IMR-90 (cell line): ENCODE measurements at regions not wholly inside any gene's neighbourhood (a gene's known extent, or its start where the extent isn't known, plus 50 kb on each side); places are given as distances from the start of the nearest gene placed in this dataset.

Experiments used
- ATAC-seq: fragments of 200-7000 bp; cut with Tn5 transposase; 2 replicates; pipeline ENCODE4 v1.9.1; 2020; ENCODE audit warnings: low read depth, mild to moderate bottlenecking, moderate library complexity
- BruUV-seq: library from RNA; stranded (reverse); fragments of 400-500 nt; replicated peaks from 2 replicates; lab custom pipeline; 2021; lab: Mats Ljungman, UMichigan
- CTCF ChIA-PET: fragments of 300-600 bp; formaldehyde crosslinking; extraction: SDS; loops from one replicate; lab custom pipeline; 2021; ENCODE audit warnings: antibody characterized with exemption; lab: Yijun Ruan, JAX
- POLR2A ChIA-PET: fragments of 300-600 bp; sonication (Branson Sonifier 250); formaldehyde crosslinking; loops from one replicate; lab custom pipeline; 2022; ENCODE audit warnings: antibody characterized with exemption; ENCODE audit not compliant: unreplicated experiment; lab: Charles Lee
- DNase-seq: peaks from one replicate; pipeline ENCODE4 v3.0.0; 2013
- H2AFZ ChIP-seq: replicated peaks from 2 replicates; pipeline ENCODE3; 2013; ENCODE audit warnings: low read length, mild to moderate bottlenecking; ENCODE audit not compliant: poor library complexity
- H2AK5ac ChIP-seq: 2 replicates; pipeline ENCODE4 v1.6.1; 2013; ENCODE audit warnings: low read depth, low read length, inconsistent platforms
- H2AK9ac ChIP-seq: replicated peaks from 2 replicates; pipeline ENCODE3; 2013; ENCODE audit warnings: mild to moderate bottlenecking, low read depth, low read length, moderate library complexity; ENCODE audit not compliant: poor library complexity
- H2BK120ac ChIP-seq: 2 replicates; pipeline ENCODE4 v1.6.1; 2013; ENCODE audit warnings: low read depth, low read length, inconsistent platforms
- H2BK15ac ChIP-seq: 3 replicates; pipeline ENCODE4 v1.6.1; 2013; ENCODE audit warnings: low read depth, low read length, inconsistent platforms
- H2BK20ac ChIP-seq: 2 replicates; pipeline ENCODE4 v1.6.1; 2013; ENCODE audit warnings: low read depth, mild to moderate bottlenecking, inconsistent platforms, low read length, moderate library complexity
- H2BK5ac ChIP-seq: 2 replicates; pipeline ENCODE4 v1.6.1; 2013; ENCODE audit warnings: mild to moderate bottlenecking, low read depth, low read length, inconsistent platforms; ENCODE audit not compliant: poor library complexity, severe bottlenecking
- H3K14ac ChIP-seq: replicated peaks from 2 replicates; pipeline ENCODE4 v1.6.1; 2013; ENCODE audit warnings: low read depth, low read length, inconsistent platforms
- H3K18ac ChIP-seq: 2 replicates; pipeline ENCODE4 v1.6.1; 2013; ENCODE audit warnings: low read depth, low read length, control low read depth
- H3K23ac ChIP-seq: 2 replicates; pipeline ENCODE4 v1.6.1; 2013; ENCODE audit warnings: low read depth, low read length, inconsistent platforms
- H3K27ac ChIP-seq: 2 replicates; pipeline ENCODE4 v1.5.1; 2013; ENCODE audit warnings: mild to moderate bottlenecking, control low read depth, low read length; ENCODE audit not compliant: insufficient read depth
- H3K27me3 ChIP-seq: 2 replicates; pipeline ENCODE4 v1.6.1; 2013; ENCODE audit warnings: low read length; ENCODE audit not compliant: control insufficient read depth, insufficient read depth
- H3K36me3 ChIP-seq: 2 replicates; pipeline ENCODE4 v1.6.1; 2013; ENCODE audit warnings: low read length, mixed read lengths; ENCODE audit not compliant: control insufficient read depth, insufficient read depth
- H3K4ac ChIP-seq: 2 replicates; pipeline ENCODE4 v1.6.1; 2013; ENCODE audit warnings: low read depth, low read length, inconsistent platforms
- H3K4me1 ChIP-seq: 2 replicates; pipeline ENCODE4 v1.6.1; 2013; ENCODE audit warnings: low read length, mixed read lengths; ENCODE audit not compliant: control insufficient read depth, insufficient read depth
- H3K4me2 ChIP-seq: 2 replicates; pipeline ENCODE4 v1.6.1; 2013; ENCODE audit warnings: low read depth, mild to moderate bottlenecking, control low read depth, low read length, moderate library complexity
- H3K4me3 ChIP-seq: 2 replicates; pipeline ENCODE4 v1.5.1; 2013; ENCODE audit warnings: low read depth, mild to moderate bottlenecking, control low read depth, low read length, moderate library complexity; ENCODE audit not compliant: insufficient read depth
- H3K56ac ChIP-seq: 2 replicates; pipeline ENCODE4 v1.6.1; 2013; ENCODE audit warnings: low read length, inconsistent platforms; ENCODE audit not compliant: insufficient read depth; ENCODE audit errors: extremely low read depth
- H3K79me1 ChIP-seq, 2 experiments: 2 replicates each; pipeline ENCODE4 v1.6.1; 2013; ENCODE audit warnings: low read length in 2 of 2, inconsistent platforms in 1 of 2, low read depth in 1 of 2
- H3K9ac ChIP-seq: 2 replicates; pipeline ENCODE4 v1.6.1; 2013; ENCODE audit warnings: low read depth, low read length, control low read depth
- H3K9me1 ChIP-seq: 2 replicates; pipeline ENCODE4 v1.6.1; 2013; ENCODE audit warnings: low read length, inconsistent platforms; ENCODE audit not compliant: insufficient read depth
- H3K9me3 ChIP-seq: 2 replicates; pipeline ENCODE4 v1.6.1; 2013; ENCODE audit warnings: low read length; ENCODE audit not compliant: control insufficient read depth, insufficient read depth
- H4K20me1 ChIP-seq: 2 replicates; pipeline ENCODE4 v1.6.1; 2013; ENCODE audit warnings: low read length, inconsistent platforms; ENCODE audit not compliant: insufficient read depth
- H4K5ac ChIP-seq: 2 replicates; pipeline ENCODE4 v1.6.1; 2013; ENCODE audit warnings: mild to moderate bottlenecking, low read depth, low read length, control low read depth
- H4K8ac ChIP-seq, 2 experiments: 2 replicates each; pipeline ENCODE4 v1.6.1; 2013; ENCODE audit warnings: low read depth in 2 of 2, low read length in 2 of 2, control low read depth in 1 of 2, inconsistent platforms in 1 of 2
- H4K91ac ChIP-seq: 2 replicates; pipeline ENCODE4 v1.6.1; 2013; ENCODE audit warnings: low read depth, low read length, inconsistent platforms; ENCODE audit not compliant: insufficient read depth
- BHLHE40 ChIP-seq: fragments of 150-350 bp; IDR thresholded peaks from 2 replicates; pipeline ENCODE4 v1.6.1; 2016; ENCODE audit warnings: mild to moderate bottlenecking, low read depth, low read length
- CEBPB ChIP-seq: IDR thresholded peaks from 2 replicates; pipeline ENCODE4 v1.6.1; 2012; ENCODE audit warnings: low read depth, low read length, improper control_type of control experiment
- CTCF ChIP-seq: conservative IDR thresholded peaks from 2 replicates; pipeline ENCODE4 v1.5.1; 2012; ENCODE audit warnings: mild to moderate bottlenecking, low read depth, low read length, improper control_type of control experiment
- ELK1 ChIP-seq: fragments of 150-350 bp; IDR thresholded peaks from 2 replicates; pipeline ENCODE4 v1.6.1; 2016; ENCODE audit warnings: low read depth, mild to moderate bottlenecking, low read length, moderate library complexity, borderline replicate concordance
- FOS ChIP-seq: fragments of 150-350 bp; IDR thresholded peaks from 2 replicates; pipeline ENCODE4 v1.6.1; 2016; ENCODE audit warnings: low read depth, low read length
- MXI1 ChIP-seq: IDR thresholded peaks from 2 replicates; pipeline ENCODE4 v1.6.1; 2012; ENCODE audit warnings: low read depth, mild to moderate bottlenecking, low read length, moderate library complexity, borderline replicate concordance
- POLR2A ChIP-seq: IDR thresholded peaks from 2 replicates; pipeline ENCODE4 v1.6.1; 2012; ENCODE audit warnings: mild to moderate bottlenecking, low read depth, low read length
- RAD21 ChIP-seq: IDR thresholded peaks from 2 replicates; pipeline ENCODE4 v1.6.1; 2012; ENCODE audit warnings: low read length, improper control_type of control experiment
- RCOR1 ChIP-seq: IDR thresholded peaks from 2 replicates; pipeline ENCODE4 v1.6.1; 2012; ENCODE audit warnings: mild to moderate bottlenecking, low read length, improper control_type of control experiment; ENCODE audit not compliant: insufficient replicate concordance
- RFX5 ChIP-seq: IDR thresholded peaks from 2 replicates; pipeline ENCODE4 v1.8.0; 2012; ENCODE audit warnings: low read depth, mild to moderate bottlenecking, low read length, moderate library complexity
- USF2 ChIP-seq: fragments of 150-350 bp; IDR thresholded peaks from 2 replicates; pipeline ENCODE4 v1.6.1; 2017; ENCODE audit warnings: mild to moderate bottlenecking, antibody characterized with exemption, low read length, low read depth
- WGBS, 2 experiments: methylation state at CpG; one replicate each; pipeline versions ENCODE4 v1.1.5 to v1.1.7; 2013; ENCODE audit warnings: missing lambda C conversion rate in 2 of 2; ENCODE audit not compliant: insufficient read length in 1 of 2; ENCODE audit errors: extremely low coverage in 2 of 2; 5-methylcytosine and 5-hydroxymethylcytosine counted together
- dilution Hi-C: fragments of 300-500 bp; cut with HindIII; formaldehyde crosslinking; loops from one replicate; pipeline ENCODE4 v1.14.3; 2018; ENCODE audit warnings: low sequenced_read_pairs; ENCODE audit not compliant: unreplicated experiment
- in situ Hi-C: fragments of 300-500 bp; cut with MboI; formaldehyde crosslinking; loops from 3 replicates; pipeline ENCODE4 v1.14.3; 2019; ENCODE audit warnings: low sequenced_read_pairs, inconsistent platforms, mixed read lengths
- intact Hi-C: fragments of 100-400 bp; cut with micrococcal nuclease; formaldehyde crosslinking; loops from 2 replicates; pipeline ENCODE4 v1.10.0; 2022

- BruUV-seq: no TSS peak
- peak overlapping the region; percentile 49 for H3K4me3 ChIP-seq
- H3K79me1 ChIP-seq: no peaks in the 10 kb centered on the region
- peak overlapping the region; percentile 97 for H3K18ac ChIP-seq
- H4K5ac ChIP-seq: peak overlapping the region; percentile 100
- DNase-seq (peak; percentile 87), ATAC-seq (peak; percentile 95)
- H4K20me1 ChIP-seq: no peaks in the 10 kb centered on the region
- H2AFZ ChIP-seq: peak overlapping the region; percentile 98
- peak overlapping the region; percentile 86 for H2BK20ac ChIP-seq
- H2AK9ac ChIP-seq: peak overlapping the region; percentile 98
- in situ Hi-C loops (no loop called here), intact Hi-C loops (no loop called here), dilution Hi-C loops (no loop called here)
- H3K23ac ChIP-seq: peak overlapping the region; percentile 81
- peak overlapping the region; percentile 98 for H2BK120ac ChIP-seq
- H4K91ac ChIP-seq: peak overlapping the region; percentile 98
- 4% methylated on average over 19 of the region's 47 CpGs; no CpG with 5 or more reads in 1 of the 2 experiments for WGBS, 2 experiments
- H3K56ac ChIP-seq: peak overlapping the region; percentile 88
- no peaks in the 10 kb centered on the region for H3K9me3 ChIP-seq
- H2AK5ac ChIP-seq: peak overlapping the region; percentile 51
- peak overlapping the region; percentile 99 for H3K14ac ChIP-seq
- ChIA-PET POLR2A (interaction anchor here (0.6 kb wide), 1 partner anchor 247 kb away, joined by 3 read pairs; no protein-coding TSS in a partner anchor), CTCF (no interaction called here)
- H2BK15ac ChIP-seq: peak overlapping the region; percentile 93
- H3K9ac ChIP-seq: peak overlapping the region; percentile 78
- no peaks in the 10 kb centered on the region for H3K36me3 ChIP-seq
- H4K8ac ChIP-seq: peak overlapping the region; percentile 99
- peak overlapping the region; percentile 90 for H3K4me2 ChIP-seq
- peak overlapping the region; percentile 91 for H3K27ac ChIP-seq
- TF ChIP-seq MXI1: 0 out of 2 replicates have a peak, but pooled peaks have one; percentile 62
- no peak for TF ChIP-seq RCOR1
- TF ChIP-seq CEBPB: no peak
- no peak for TF ChIP-seq FOS
- TF ChIP-seq CTCF: no peak
- TF ChIP-seq RFX5: no peak
- peak; percentile 96 for TF ChIP-seq BHLHE40
- peak; percentile 96 for TF ChIP-seq USF2
- TF ChIP-seq RAD21: peak; percentile 3
- TF ChIP-seq ELK1: no peak
- 0 out of 2 replicates have a peak, but pooled peaks have one; percentile 35 for TF ChIP-seq POLR2A
- H3K27me3 ChIP-seq: peaks cover 6% of the 10 kb centered on the region; the same call in 1 of the 2 replicates
- H2BK5ac ChIP-seq: peak overlapping the region; percentile 87
- peaks cover 8% of the 10 kb centered on the region for H3K9me1 ChIP-seq
- peak overlapping the region; percentile 98 for H3K4ac ChIP-seq
- H3K4me1 ChIP-seq: peaks cover 7% of the 10 kb centered on the region
These were observed 99.3 kb downstream of the BDH1 start for GRCh38 chr3:197456261-197457091.
